ENCODE measurements at regions not wholly inside any gene's neighbourhood (a gene's known extent, or its start where the extent isn't known, plus 50 kb on each side); places are given as distances from the start of the nearest gene placed in this dataset.

DNA sequence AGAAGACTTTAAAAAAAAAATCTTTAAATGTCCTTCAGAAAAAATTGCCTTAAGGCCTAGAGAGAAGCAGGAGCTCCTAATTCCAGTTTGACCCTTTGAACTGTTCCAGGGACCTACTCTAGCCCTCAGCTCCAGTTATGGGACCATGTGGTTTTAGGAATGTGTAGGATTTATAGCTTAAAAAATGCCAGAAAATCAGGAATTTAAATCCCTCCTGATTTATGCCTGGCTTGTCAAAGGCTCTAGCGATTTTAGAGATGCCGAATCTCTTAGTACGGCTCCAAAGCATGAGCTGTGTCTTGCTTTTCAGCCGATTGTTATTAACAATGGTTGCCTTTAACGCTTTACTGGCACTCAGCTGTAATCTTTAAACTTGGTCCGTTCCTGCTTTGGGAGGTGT is 130.6 kb upstream of the NPVF start:
- CTCF ChIA-PET = no interaction called here
- POLR2A ChIA-PET = no interaction called here

- POLR2A ChIA-PET = no interaction called here
Observed at GRCh38 chr7:25359471-25360059, 131.3 kb upstream of the NPVF start.

GRCh38 chr7:25360451-25360850 is 132.2 kb upstream of the NPVF start:
- ChIA-PET CTCF (no interaction called here), POLR2A (no interaction called here)

More at GRCh38 chr7:25359471-25360059, 131.3 kb upstream of the NPVF start:
- CTCF ChIA-PET = no interaction called here

GRCh38 chr7:25361387-25361786 is 133.1 kb upstream of the NPVF start:
- CTCF ChIA-PET = no interaction called here
- POLR2A ChIA-PET = no interaction called here

DNA sequence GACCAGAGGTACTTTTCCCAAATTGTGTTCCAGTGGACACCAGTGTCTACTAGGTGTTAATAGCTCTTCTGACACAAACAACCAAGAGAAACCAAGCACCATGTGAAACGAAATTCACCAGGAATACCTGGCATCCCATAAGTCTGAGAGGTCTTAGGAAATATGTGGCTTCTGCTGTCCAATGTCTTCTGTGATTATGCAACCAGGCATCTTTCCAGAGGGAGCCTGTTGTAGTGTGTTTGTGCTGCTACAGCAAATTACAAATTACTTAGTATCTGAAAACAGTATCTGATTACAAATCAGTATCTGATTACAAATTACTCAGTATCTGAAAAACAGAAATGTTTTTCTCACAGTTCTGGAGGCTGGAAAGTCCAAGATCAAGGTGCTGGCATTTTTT is 133.6 kb upstream of the NPVF start:
- CTCF ChIA-PET = no interaction called here
- POLR2A ChIA-PET = no interaction called here

GRCh38 chr7:25368599-25369201 is 140.4 kb upstream of the NPVF start:
- CTCF ChIA-PET = no interaction called here
- POLR2A ChIA-PET = no interaction called here

- CTCF ChIA-PET = no interaction called here
- POLR2A ChIA-PET = no interaction called here
Observed at GRCh38 chr7:25369786-25370185, 141.5 kb upstream of the NPVF start.

- POLR2A ChIA-PET = no interaction called here
- CTCF ChIA-PET = no interaction called here
Observed at GRCh38 chr7:25371972-25372371, 143.7 kb upstream of the NPVF start.

- CTCF ChIA-PET = no interaction called here
- POLR2A ChIA-PET = no interaction called here
Observed at GRCh38 chr7:25375805-25376600, 147.7 kb upstream of the NPVF start.

- ChIA-PET POLR2A (no interaction called here), CTCF (no interaction called here)
Observed at GRCh38 chr7:25379351-25380300, 151.3 kb upstream of the NPVF start.

GRCh38 chr7:25381818-25382589 is 153.7 kb upstream of the NPVF start:
- CTCF ChIA-PET = interaction anchor here (1.5 kb wide), 1 partner anchor 122 kb away, joined by 4 read pairs; no protein-coding TSS in a partner anchor

DNA sequence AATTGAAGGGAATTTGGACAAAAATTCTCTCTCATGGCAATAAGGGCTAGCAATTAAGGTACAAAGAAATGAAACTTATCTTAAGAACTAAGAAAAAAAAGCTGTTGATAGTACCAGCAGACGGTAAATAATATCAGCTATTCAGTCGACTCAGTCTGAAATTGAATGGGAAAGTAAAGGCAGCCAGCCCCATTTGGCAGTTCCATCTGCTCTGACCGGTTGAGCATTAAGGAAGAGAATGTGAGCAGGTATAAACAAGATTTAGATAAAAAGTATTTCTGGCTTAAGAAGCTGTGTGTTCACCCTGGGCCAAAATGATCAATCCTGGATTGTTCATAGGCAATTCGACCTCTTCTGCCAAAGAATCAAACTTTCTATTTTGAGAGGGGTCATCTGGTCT is 154.6 kb upstream of the NPVF start:
- CTCF ChIA-PET = interaction anchor here (1.5 kb wide), 1 partner anchor 123 kb away, joined by 4 read pairs; no protein-coding TSS in a partner anchor

More at GRCh38 chr7:25381818-25382589, 153.7 kb upstream of the NPVF start:
- POLR2A ChIA-PET = no interaction called here

DNA sequence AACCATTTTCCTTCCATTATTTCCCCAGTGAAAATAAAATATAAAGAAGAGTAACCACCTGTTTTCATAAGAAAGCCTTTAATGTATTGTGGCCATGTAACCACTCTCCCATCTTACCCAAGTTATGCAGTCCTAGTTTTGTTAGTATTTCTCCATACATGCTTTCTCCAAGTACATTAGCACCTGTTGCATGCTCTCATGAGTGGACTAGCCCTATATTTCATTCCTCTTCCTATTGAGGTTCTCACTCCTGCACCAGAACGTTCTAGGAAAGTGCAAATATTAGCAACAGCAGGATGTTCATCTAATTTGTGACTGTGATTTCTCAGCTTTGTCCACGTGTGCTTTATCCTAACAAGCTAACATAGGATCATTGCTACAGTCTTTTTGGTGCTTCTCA is 155.1 kb upstream of the NPVF start:
- CTCF ChIA-PET = no interaction called here
- POLR2A ChIA-PET = no interaction called here

More for the DNA sequence above, 154.6 kb upstream of the NPVF start:
- POLR2A ChIA-PET = no interaction called here

DNA sequence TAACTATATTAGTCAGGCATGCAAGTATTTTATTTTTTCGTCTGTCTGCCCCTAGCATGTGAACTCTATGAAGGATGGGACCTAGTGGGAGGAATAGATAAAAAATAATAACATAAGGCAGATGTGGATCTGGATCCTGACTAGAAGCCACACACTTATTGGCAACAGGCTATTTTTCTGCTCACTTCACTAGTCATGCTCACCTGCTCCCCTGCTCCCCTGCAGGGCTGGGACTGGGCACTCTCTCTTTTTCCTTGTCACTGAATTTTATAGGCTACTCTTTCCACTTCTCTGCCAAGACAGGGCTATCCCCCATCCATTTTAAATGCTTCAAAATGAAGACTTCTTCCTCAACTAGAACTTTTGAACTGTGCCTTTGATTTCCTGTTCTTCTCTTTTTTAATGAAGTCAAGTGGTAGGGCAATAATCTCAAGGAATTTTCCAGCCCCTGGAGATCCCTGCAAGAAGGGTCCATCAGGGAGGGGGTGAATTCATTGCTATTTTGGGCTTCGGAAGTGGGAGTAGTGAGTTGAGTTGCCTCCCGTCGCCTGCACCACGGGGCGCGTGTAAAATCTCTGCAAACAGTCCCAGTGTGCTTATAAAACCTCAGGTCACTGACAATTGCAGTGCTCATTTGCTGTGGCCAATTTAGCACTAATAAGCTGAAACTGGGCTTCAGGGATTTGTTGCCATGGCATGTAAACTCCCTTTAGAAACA is 156.7 kb upstream of the NPVF start:
- CTCF ChIA-PET = no interaction called here
- POLR2A ChIA-PET = no interaction called here

GRCh38 chr7:25385506-25386136 is 157.3 kb upstream of the NPVF start:
- CTCF ChIA-PET = no interaction called here

GRCh38 chr7:25386311-25386744 is 158.0 kb upstream of the NPVF start:
- POLR2A ChIA-PET = no interaction called here
- CTCF ChIA-PET = no interaction called here

More at GRCh38 chr7:25385506-25386136, 157.3 kb upstream of the NPVF start:
- POLR2A ChIA-PET = no interaction called here

GRCh38 chr7:25388681-25389080 is 160.4 kb upstream of the NPVF start:
- POLR2A ChIA-PET = no interaction called here
- CTCF ChIA-PET = interaction anchor here (2.2 kb wide), 1 partner anchor 128 kb away, joined by 7 read pairs; no protein-coding TSS in a partner anchor

DNA sequence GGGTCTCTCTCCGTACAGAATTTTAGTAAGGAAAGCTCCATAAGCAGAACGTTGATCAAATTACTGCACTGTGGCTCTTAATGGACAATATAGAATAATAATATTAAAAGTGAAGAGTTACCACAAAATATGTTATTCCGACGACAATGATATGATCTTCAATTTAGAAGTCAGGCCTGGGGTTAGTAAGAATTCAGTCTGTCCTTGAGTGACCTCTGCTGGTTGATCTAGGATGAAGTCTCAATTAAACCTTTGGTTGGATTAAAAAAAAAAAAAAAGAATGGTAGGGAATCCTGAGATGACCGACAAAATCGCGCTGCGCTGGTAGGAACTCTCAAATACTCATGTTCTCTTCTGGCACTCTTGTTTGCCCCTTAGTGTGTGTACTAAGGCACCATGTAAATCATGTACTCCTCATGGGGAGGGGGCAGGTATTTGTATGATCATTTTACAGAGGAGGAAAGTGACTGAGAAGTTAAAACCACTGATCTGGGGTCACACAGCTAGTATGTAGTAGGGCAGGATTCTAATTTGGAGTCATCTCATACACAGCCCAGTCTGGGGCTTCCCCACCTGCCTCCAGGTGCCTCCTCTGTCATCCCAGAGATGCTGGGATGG is 161.3 kb upstream of the NPVF start:
- CTCF ChIA-PET = interaction anchor here (0.7 to 2.2 kb wide), 2 partner anchors 129 to 138 kb away, joined by 3 to 7 read pairs; no protein-coding TSS in a partner anchor
- POLR2A ChIA-PET = no interaction called here

Measured in activated CD8-positive, alpha-beta memory T cell treated with anti-CD3 and anti-CD28 coated beads for 36 hours (primary cell).